Esophagus squamous epithelium (tissue), 4 donors: ENCODE measurements at regions not wholly inside any gene's neighbourhood (a gene's known extent, or its start where the extent isn't known, plus 50 kb on each side); places are given as distances from the start of the nearest gene placed in this dataset.

ENCODE experiments used
- CTCF ChIP-seq, 6 experiments: fragments of 450-650 bp in 4 of 6; fragments of 200-600 bp in 2 of 6; sonication (generic) in 2 of 6; IDR thresholded peaks; one replicate each; pipeline ENCODE4 v1.5.1; 2016 to 2019; ENCODE audit warnings: antibody characterized with exemption in 6 of 6, mild to moderate bottlenecking in 4 of 6, moderate library complexity in 4 of 6
- POLR2A ChIP-seq, 4 donors: fragments of 450-650 bp; IDR thresholded peaks; one replicate each; pipeline ENCODE4 v1.6.1; 2017; ENCODE audit warnings: antibody characterized with exemption in 4 of 4, mild to moderate bottlenecking in 4 of 4, moderate library complexity in 3 of 4

GRCh38 chr4:14879683-14880082 lies 122.6 kb upstream of the CPEB2 start:
- TF ChIP-seq CTCF (IDR thresholded peaks at IDR 0.05) (no peak), POLR2A (IDR thresholded peaks at IDR 0.05) (no peak)
